Naive thymus-derived CD8-positive, alpha-beta T cell (primary cell): ENCODE measurements at regions not wholly inside any gene's neighbourhood (a gene's known extent, or its start where the extent isn't known, plus 50 kb on each side); places are given as distances from the start of the nearest gene placed in this dataset.
A peak's percentile ranks its signal among the peaks of the same experiment; 100 is the strongest.
"Not testable (repeated sequence)": the region's sequence is repeated elsewhere in the genome, so short reads cannot be mapped to it uniquely, and the experiment has no call there.

ENCODE experiments used
- ATAC-seq, 2 donors: fragments of 150-1000 bp; cut with Tn5 transposase in 1 of 2; sonication (Bioruptor Pico), chemical (Tn5 transposase) in 1 of 2; 1 replicate in 1 of 2; 2 replicates in 1 of 2; pipeline ENCODE4 v1.10.0; 2021; ENCODE audit warnings: mild to moderate bottlenecking in 2 of 2, moderate library complexity in 2 of 2
- POLR2A ChIA-PET: fragments of 350-600 bp; sonication (Branson Sonifier 250); formaldehyde crosslinking; loops from one replicate; lab custom pipeline; 2021; ENCODE audit warnings: antibody characterized with exemption; lab: Charles Lee
- DNase-seq, 10 donors: peaks; one replicate each; pipeline versions ENCODE4 v3.0.0 to v3.0.0-alpha.2; 2020 to 2022
- H3K27ac Mint-ChIP-seq, 10 donors: one replicate each; pipeline ENCODE4 v1.8.0; 2020 to 2022; ENCODE audit warnings: mild to moderate bottlenecking in 10 of 10, mixed read lengths in 10 of 10, moderate library complexity in 4 of 10, inconsistent platforms in 1 of 10
- H3K27me3 Mint-ChIP-seq, 5 donors: one replicate each; pipeline ENCODE4 v1.8.0; 2021 to 2022; ENCODE audit warnings: mixed read lengths in 5 of 5
- H3K36me3 Mint-ChIP-seq, 3 donors: one replicate each; pipeline ENCODE4 v1.8.0; 2020 to 2022; ENCODE audit warnings: mixed read lengths in 3 of 3, mild to moderate bottlenecking in 2 of 3, inconsistent platforms in 1 of 3
- H3K4me1 Mint-ChIP-seq, 4 donors: one replicate each; pipeline ENCODE4 v1.8.0; 2021 to 2022; ENCODE audit warnings: mixed read lengths in 4 of 4
- H3K4me3 Mint-ChIP-seq, 10 donors: one replicate each; pipeline ENCODE4 v1.8.0; 2020 to 2022; ENCODE audit warnings: mild to moderate bottlenecking in 10 of 10, mixed read lengths in 10 of 10, moderate library complexity in 6 of 10, inconsistent platforms in 1 of 10
- H3K9me3 Mint-ChIP-seq, 9 donors: one replicate each; pipeline ENCODE4 v1.8.0; 2020 to 2022; ENCODE audit warnings: mixed read lengths in 9 of 9, mild to moderate bottlenecking in 3 of 9, inconsistent platforms in 1 of 9, moderate library complexity in 1 of 9

DNA sequence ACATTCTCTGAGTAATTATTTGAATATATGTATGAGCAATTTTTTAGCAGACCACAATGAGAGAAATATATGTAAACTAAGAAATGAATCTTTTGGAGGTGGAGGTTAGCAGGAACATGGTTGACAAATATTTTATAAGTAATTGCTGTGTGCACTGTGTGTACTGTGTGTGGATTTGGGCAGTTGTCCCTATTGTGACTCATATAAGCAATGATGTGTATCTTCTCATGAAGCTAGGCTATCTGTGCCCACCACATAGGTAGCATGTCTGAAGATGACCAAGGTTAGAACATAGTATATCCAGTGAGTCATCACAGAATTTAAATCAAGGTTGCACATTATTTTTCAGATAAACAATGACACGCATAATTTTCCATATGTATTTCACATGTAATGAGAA lies 713.9 kb upstream of the GBE1 start:
- DNase-seq (no peak), ATAC-seq (no peak)
- Mint-ChIP-seq H3K9me3 (peaks cover 0 to 4% (median 0%) of the 10 kb centered on the region in 9 donors), H3K27ac (no peak overlapping the region), H3K27me3 (no peaks in the 10 kb centered on the region), H3K36me3 (no peaks in the 10 kb centered on the region), H3K4me3 (no peak overlapping the region), H3K4me1 (no peaks in the 10 kb centered on the region)
- POLR2A ChIA-PET: no interaction called here

GRCh38 chr3:82474711-82475110 lies 713.3 kb upstream of the GBE1 start:
- POLR2A ChIA-PET: no interaction called here
- Mint-ChIP-seq H3K36me3 (no peaks in the 10 kb centered on the region), H3K27me3 (no peaks in the 10 kb centered on the region), H3K9me3 (peaks cover 0 to 4% (median 0%) of the 10 kb centered on the region in 9 donors), H3K27ac (no peak overlapping the region), H3K4me3 (no peak overlapping the region), H3K4me1 (no peaks in the 10 kb centered on the region)
- DNase-seq: no peak
- ATAC-seq: no peak

GRCh38 chr3:82473864-82474541 lies 712.6 kb upstream of the GBE1 start:
- H3K4me3 Mint-ChIP-seq: no peak overlapping the region
- no peak for DNase-seq
- ATAC-seq: no peak
- no peaks in the 10 kb centered on the region for H3K4me1 Mint-ChIP-seq
- no peaks in the 10 kb centered on the region for H3K27me3 Mint-ChIP-seq
- POLR2A ChIA-PET: no interaction called here
- peaks cover 0 to 4% (median 0%) of the 10 kb centered on the region in 9 donors for H3K9me3 Mint-ChIP-seq
- H3K27ac Mint-ChIP-seq: no peak overlapping the region
- H3K36me3 Mint-ChIP-seq: no peaks in the 10 kb centered on the region

DNA sequence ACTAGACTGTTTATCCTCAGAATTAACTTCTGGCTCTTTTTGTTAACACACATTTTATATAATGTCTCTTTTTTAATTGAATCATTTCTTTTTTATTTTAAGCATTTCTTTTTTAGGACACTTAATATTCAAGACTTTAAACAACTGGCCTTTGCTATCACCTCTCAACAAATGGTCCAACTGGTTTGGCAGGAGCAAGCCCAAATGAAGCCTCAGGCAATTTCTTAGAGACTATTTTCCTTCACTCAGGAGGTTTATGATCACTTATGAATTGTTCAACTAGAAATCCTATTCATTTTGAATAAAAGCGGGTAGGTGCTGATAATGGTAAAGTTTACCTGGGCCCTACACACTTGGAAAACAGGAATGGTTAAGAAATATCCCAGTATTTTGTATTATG lies 705.6 kb upstream of the GBE1 start:
- no peak for ATAC-seq
- no peak overlapping the region for H3K27ac Mint-ChIP-seq

GRCh38 chr3:82462977-82463376 lies 701.5 kb upstream of the GBE1 start:
- peaks cover 0 to 23% (median 7%) of the 10 kb centered on the region in 9 donors for H3K9me3 Mint-ChIP-seq
- H3K36me3 Mint-ChIP-seq: no peaks in the 10 kb centered on the region
- DNase-seq (no peak), ATAC-seq (no peak)
- H3K27me3 Mint-ChIP-seq: no peaks in the 10 kb centered on the region
- no peaks in the 10 kb centered on the region for H3K4me1 Mint-ChIP-seq
- POLR2A ChIA-PET: no interaction called here
- no peak overlapping the region for H3K27ac Mint-ChIP-seq
- no peak overlapping the region for H3K4me3 Mint-ChIP-seq

More for the DNA sequence above, 705.6 kb upstream of the GBE1 start:
- H3K36me3 Mint-ChIP-seq: no peaks in the 10 kb centered on the region
- POLR2A ChIA-PET: no interaction called here
- no peak overlapping the region for H3K4me3 Mint-ChIP-seq
- H3K27me3 Mint-ChIP-seq: no peaks in the 10 kb centered on the region
- peaks cover 0 to 18% (median 6%) of the 10 kb centered on the region in 9 donors for H3K9me3 Mint-ChIP-seq
- no peaks in the 10 kb centered on the region for H3K4me1 Mint-ChIP-seq
- DNase-seq: no peak

GRCh38 chr3:82461049-82461889 lies 699.8 kb upstream of the GBE1 start:
- no peak for ATAC-seq
- Mint-ChIP-seq H3K36me3 (no peaks in the 10 kb centered on the region), H3K4me1 (no peaks in the 10 kb centered on the region), H3K4me3 (no peak overlapping the region), H3K9me3 (peaks cover 0 to 20% (median 5%) of the 10 kb centered on the region in 9 donors), H3K27me3 (no peaks in the 10 kb centered on the region), H3K27ac (peak overlapping the region in 1 of 10 donors; percentile 59)
- POLR2A ChIA-PET: no interaction called here
- no peak for DNase-seq

DNA sequence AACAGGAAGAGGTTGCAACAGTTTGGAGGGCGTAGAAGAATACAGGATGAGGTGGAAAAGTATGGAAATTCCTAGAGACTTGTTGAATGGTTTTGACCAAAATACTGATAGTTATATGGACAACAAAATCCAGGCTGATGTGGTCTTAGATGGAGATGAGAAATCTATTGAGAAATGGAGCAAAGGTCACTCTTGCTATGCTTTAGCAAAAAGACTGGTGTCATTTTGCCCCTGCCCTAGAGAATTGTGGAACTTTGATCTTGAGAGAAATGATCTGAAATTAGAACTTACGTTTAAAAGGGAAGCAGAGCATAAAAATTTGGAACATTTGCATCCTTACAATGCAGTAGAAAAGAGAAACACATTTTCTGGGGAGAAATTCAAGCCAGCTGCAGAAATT lies 686.9 kb upstream of the GBE1 start:
- Mint-ChIP-seq H3K4me1 (no peaks in the 10 kb centered on the region), H3K36me3 (peaks cover 0 to 10% (median 0%) of the 10 kb centered on the region in 3 donors), H3K27ac (no peak overlapping the region), H3K27me3 (no peaks in the 10 kb centered on the region), H3K4me3 (no peak overlapping the region), H3K9me3 (peaks cover 8 to 24% (median 14%) of the 10 kb centered on the region in 9 donors)
- POLR2A ChIA-PET: no interaction called here
- ATAC-seq (no peak), DNase-seq (no peak)

DNA sequence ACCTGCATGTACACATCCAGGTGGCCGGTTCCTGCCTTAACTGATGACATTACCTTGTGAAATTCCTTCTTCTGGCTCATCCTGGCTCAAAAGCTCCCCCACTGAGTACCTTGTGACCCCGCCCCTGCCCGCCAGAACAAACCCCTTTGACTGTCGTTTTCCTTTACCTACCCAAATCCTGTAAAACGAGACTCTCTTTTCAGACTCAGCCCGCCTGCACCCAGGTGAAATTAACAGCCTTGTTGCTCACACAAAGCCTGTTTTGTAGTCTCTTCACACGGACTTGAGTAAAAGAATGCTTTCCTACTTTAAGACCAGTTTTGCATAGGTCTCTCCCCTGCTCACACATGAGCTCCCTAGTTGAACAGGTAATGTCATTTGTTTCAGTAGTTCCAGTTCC lies 667.4 kb upstream of the GBE1 start:
- H3K4me3 Mint-ChIP-seq, H3K27ac Mint-ChIP-seq, ATAC-seq, H3K27me3 Mint-ChIP-seq, H3K4me1 Mint-ChIP-seq, POLR2A ChIA-PET, H3K36me3 Mint-ChIP-seq, DNase-seq: not testable (repeated sequence)
- H3K9me3 Mint-ChIP-seq: peaks cover 4 to 38% (median 11%) of the 10 kb centered on the region in 9 donors

DNA sequence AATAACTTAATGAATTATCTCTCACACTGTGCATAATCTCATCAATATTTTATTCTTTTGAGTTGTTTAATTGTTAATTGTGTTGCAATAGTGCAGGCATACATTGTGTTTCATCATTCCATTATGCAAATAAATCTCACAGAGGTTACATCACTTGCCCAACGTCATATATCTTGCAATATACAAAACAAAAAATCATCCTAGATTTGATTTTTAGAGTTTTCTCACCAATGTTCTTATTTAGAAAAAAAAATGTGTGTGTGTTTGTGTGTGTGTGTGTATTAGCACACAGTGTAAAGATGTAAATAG lies 662.5 kb upstream of the GBE1 start:
- Mint-ChIP-seq H3K36me3 (no peaks in the 10 kb centered on the region), H3K27ac (no peak overlapping the region), H3K4me3 (no peak overlapping the region), H3K4me1 (no peaks in the 10 kb centered on the region), H3K9me3 (peaks cover 0 to 10% (median 3%) of the 10 kb centered on the region in 9 donors), H3K27me3 (no peaks in the 10 kb centered on the region)
- POLR2A ChIA-PET: no interaction called here
- no peak for ATAC-seq
- DNase-seq: no peak

DNA sequence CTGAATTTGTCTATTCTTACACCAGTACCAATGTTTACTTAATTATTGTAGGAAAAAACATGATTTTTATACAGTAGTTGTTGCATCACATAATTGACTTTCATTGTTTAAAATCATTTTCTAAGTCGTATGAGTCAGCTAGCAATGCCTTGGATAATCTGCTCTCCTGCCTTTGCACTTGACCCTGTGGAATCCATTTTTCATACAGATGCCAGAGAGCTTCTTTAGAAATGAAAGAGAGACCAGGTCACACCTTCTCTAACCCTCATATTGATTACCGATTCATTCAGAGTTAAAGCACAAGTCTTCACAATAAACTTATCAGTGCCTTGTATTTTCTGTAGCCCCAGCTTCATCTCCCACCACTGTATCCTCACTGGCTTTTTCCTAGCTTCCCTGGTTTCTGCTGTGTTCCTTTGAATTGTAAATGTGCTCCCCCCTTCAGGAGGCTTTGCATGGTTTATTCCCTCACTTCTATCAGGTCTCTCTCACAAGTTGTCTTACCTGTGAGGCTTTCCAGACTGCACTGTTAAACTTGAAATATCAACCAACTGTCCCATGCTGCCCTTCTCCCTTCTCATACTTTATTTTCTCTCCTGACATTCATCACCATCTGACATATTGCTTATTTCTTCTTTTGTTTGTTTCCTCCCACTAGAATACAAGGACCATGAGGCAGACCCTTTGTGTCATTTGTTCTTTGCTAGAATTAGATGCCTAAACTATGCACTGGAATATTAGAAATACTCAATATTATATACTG lies 662.0 kb upstream of the GBE1 start:
- Mint-ChIP-seq H3K27me3 (no peaks in the 10 kb centered on the region), H3K9me3 (peaks cover 0 to 10% (median 2%) of the 10 kb centered on the region in 9 donors), H3K27ac (no peak overlapping the region), H3K4me1 (no peaks in the 10 kb centered on the region), H3K36me3 (no peaks in the 10 kb centered on the region), H3K4me3 (no peak overlapping the region)
- POLR2A ChIA-PET: no interaction called here
- DNase-seq (no peak), ATAC-seq (no peak)

GRCh38 chr3:82416830-82417229 lies 655.4 kb upstream of the GBE1 start:
- Mint-ChIP-seq H3K4me3 (no peak overlapping the region), H3K9me3 (peaks cover 0 to 11% (median 0%) of the 10 kb centered on the region in 9 donors), H3K27me3 (no peaks in the 10 kb centered on the region), H3K27ac (no peak overlapping the region), H3K4me1 (no peaks in the 10 kb centered on the region), H3K36me3 (no peaks in the 10 kb centered on the region)
- POLR2A ChIA-PET: no interaction called here
- DNase-seq (no peak), ATAC-seq (no peak)

- Mint-ChIP-seq H3K27ac (no peak overlapping the region), H3K36me3 (no peaks in the 10 kb centered on the region), H3K4me1 (no peaks in the 10 kb centered on the region), H3K9me3 (peaks cover 0 to 11% (median 0%) of the 10 kb centered on the region in 9 donors), H3K4me3 (no peak overlapping the region), H3K27me3 (no peaks in the 10 kb centered on the region)
- ATAC-seq: no peak
- POLR2A ChIA-PET: no interaction called here
- DNase-seq: no peak
These were observed 654.9 kb upstream of the GBE1 start for GRCh38 chr3:82416349-82416748.

DNA sequence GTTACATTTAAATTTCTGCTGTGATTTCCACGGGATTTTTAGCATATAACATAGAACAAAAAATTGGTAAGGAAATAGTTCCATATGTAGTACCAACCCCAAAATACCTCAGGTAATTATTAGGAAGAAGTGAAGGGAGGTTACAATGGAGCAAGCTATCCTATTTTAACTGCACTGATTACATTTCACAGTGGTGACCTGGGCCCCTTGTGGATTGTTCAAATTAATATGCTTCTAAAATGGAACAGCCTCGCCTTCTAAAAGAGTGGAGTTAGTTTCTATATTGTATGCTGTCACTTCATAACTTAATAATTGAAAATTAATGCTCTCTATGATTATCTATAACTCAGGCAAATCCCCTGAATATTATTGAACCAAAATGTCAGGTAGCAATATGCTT lies 651.7 kb upstream of the GBE1 start:
- Mint-ChIP-seq H3K4me3 (no peak overlapping the region), H3K36me3 (no peaks in the 10 kb centered on the region), H3K4me1 (no peaks in the 10 kb centered on the region), H3K9me3 (peaks cover 0 to 14% (median 0%) of the 10 kb centered on the region in 9 donors), H3K27me3 (no peaks in the 10 kb centered on the region), H3K27ac (no peak overlapping the region)
- POLR2A ChIA-PET: no interaction called here
- ATAC-seq (no peak), DNase-seq (no peak)
